ENCODE measurements at regions not wholly inside any gene's neighbourhood (a gene's known extent, or its start where the extent isn't known, plus 50 kb on each side); places are given as distances from the start of the nearest gene placed in this dataset.
"Not testable (repeated sequence)": the region's sequence is repeated elsewhere in the genome, so short reads cannot be mapped to it uniquely, and the experiment has no call there.

GRCh38 chr15:96184297-96184696 is 146.2 kb upstream of the NR2F2 start:
- H3K27ac Mint-ChIP-seq: no peak overlapping the region
- H3K27me3 Mint-ChIP-seq (ENCODE audit: low read depth in 3 of 3): peaks cover 2 to 7% (median 4%) of the 10 kb centered on the region in 3 donors
- no peak for DNase-seq
- H3K4me3 Mint-ChIP-seq: no peak overlapping the region
- H3K4me1 Mint-ChIP-seq: no peaks in the 10 kb centered on the region
- H3K36me3 Mint-ChIP-seq: no peaks in the 10 kb centered on the region
- no peaks in the 10 kb centered on the region for H3K9me3 Mint-ChIP-seq

- H3K4me1 Mint-ChIP-seq: no peaks in the 10 kb centered on the region
- DNase-seq: no peak
- H3K27ac Mint-ChIP-seq: no peak overlapping the region
- H3K36me3 Mint-ChIP-seq: no peaks in the 10 kb centered on the region
- H3K27me3 Mint-ChIP-seq (ENCODE audit: low read depth in 3 of 3): peaks cover 0 to 7% (median 2%) of the 10 kb centered on the region in 3 donors
- no peak overlapping the region for H3K4me3 Mint-ChIP-seq
- H3K9me3 Mint-ChIP-seq: peaks cover 0 to 3% (median 0%) of the 10 kb centered on the region in 6 donors
These were observed 144.4 kb upstream of the NR2F2 start for GRCh38 chr15:96186105-96186504.

- Mint-ChIP-seq H3K9me3 (peaks cover 0 to 3% (median 0%) of the 10 kb centered on the region in 6 donors), H3K4me3 (no peak overlapping the region), H3K36me3 (no peaks in the 10 kb centered on the region), H3K27me3 (ENCODE audit: low read depth in 3 of 3) (peaks cover 2 to 3% (median 2%) of the 10 kb centered on the region in 3 donors), H3K4me1 (no peaks in the 10 kb centered on the region), H3K27ac (no peak overlapping the region)
- DNase-seq: no peak
These were observed 142.9 kb upstream of the NR2F2 start for GRCh38 chr15:96187341-96188305.

- DNase-seq: no peak
- H3K27ac Mint-ChIP-seq: no peak overlapping the region
- peaks cover 0 to 4% (median 0%) of the 10 kb centered on the region in 3 donors for H3K36me3 Mint-ChIP-seq
- H3K4me1 Mint-ChIP-seq: no peaks in the 10 kb centered on the region
- H3K9me3 Mint-ChIP-seq: peaks cover 0 to 14% (median 4%) of the 10 kb centered on the region in 6 donors
- H3K4me3 Mint-ChIP-seq: no peak overlapping the region
- peaks cover 4 to 15% (median 13%) of the 10 kb centered on the region in 3 donors for H3K27me3 Mint-ChIP-seq (ENCODE audit: low read depth in 3 of 3)
These were observed 132.8 kb upstream of the NR2F2 start for GRCh38 chr15:96197721-96198120.

- peaks cover 4 to 17% (median 14%) of the 10 kb centered on the region in 3 donors for H3K27me3 Mint-ChIP-seq (ENCODE audit: low read depth in 3 of 3)
- H3K27ac Mint-ChIP-seq: no peak overlapping the region
- DNase-seq: no peak
- no peaks in the 10 kb centered on the region for H3K4me1 Mint-ChIP-seq
- peaks cover 0 to 4% (median 0%) of the 10 kb centered on the region in 3 donors for H3K36me3 Mint-ChIP-seq
- H3K4me3 Mint-ChIP-seq: no peak overlapping the region
- H3K9me3 Mint-ChIP-seq: peaks cover 0 to 14% (median 4%) of the 10 kb centered on the region in 6 donors
These were observed 131.4 kb upstream of the NR2F2 start for GRCh38 chr15:96199111-96199510.

- H3K4me1 Mint-ChIP-seq: no peaks in the 10 kb centered on the region
- peaks cover 4 to 15% (median 14%) of the 10 kb centered on the region in 3 donors for H3K27me3 Mint-ChIP-seq (ENCODE audit: low read depth in 3 of 3)
- no peak overlapping the region for H3K27ac Mint-ChIP-seq
- H3K4me3 Mint-ChIP-seq: no peak overlapping the region
- no peak for DNase-seq
- peaks cover 0 to 4% (median 0%) of the 10 kb centered on the region in 3 donors for H3K36me3 Mint-ChIP-seq
- H3K9me3 Mint-ChIP-seq: peaks cover 0 to 15% (median 4%) of the 10 kb centered on the region in 6 donors
These were observed 130.0 kb upstream of the NR2F2 start for GRCh38 chr15:96200357-96200967.

GRCh38 chr15:96201696-96202095 is 128.8 kb upstream of the NR2F2 start:
- H3K4me3 Mint-ChIP-seq: no peak overlapping the region
- peaks cover 4 to 14% (median 10%) of the 10 kb centered on the region in 3 donors for H3K27me3 Mint-ChIP-seq (ENCODE audit: low read depth in 3 of 3)
- peaks cover 0 to 4% (median 0%) of the 10 kb centered on the region in 3 donors for H3K36me3 Mint-ChIP-seq
- H3K27ac Mint-ChIP-seq: no peak overlapping the region
- peaks cover 0 to 13% (median 5%) of the 10 kb centered on the region in 6 donors for H3K9me3 Mint-ChIP-seq
- no peak for DNase-seq
- no peaks in the 10 kb centered on the region for H3K4me1 Mint-ChIP-seq

- H3K36me3 Mint-ChIP-seq; DNase-seq; H3K4me3 Mint-ChIP-seq; H3K4me1 Mint-ChIP-seq; H3K27me3 Mint-ChIP-seq (ENCODE audit: low read depth in 3 of 3); H3K27ac Mint-ChIP-seq: not testable (repeated sequence)
- H3K9me3 Mint-ChIP-seq: peaks cover 0 to 12% (median 4%) of the 10 kb centered on the region in 6 donors
These were observed 124.9 kb upstream of the NR2F2 start for GRCh38 chr15:96205588-96205987.

- Mint-ChIP-seq H3K27ac (no peak overlapping the region), H3K4me1 (no peaks in the 10 kb centered on the region), H3K27me3 (ENCODE audit: low read depth in 3 of 3) (peaks cover 2 to 11% (median 6%) of the 10 kb centered on the region in 3 donors), H3K36me3 (no peaks in the 10 kb centered on the region), H3K4me3 (no peak overlapping the region), H3K9me3 (peaks cover 0 to 12% (median 3%) of the 10 kb centered on the region in 6 donors)
- DNase-seq: no peak
These were observed 123.0 kb upstream of the NR2F2 start for GRCh38 chr15:96207377-96208006.

- no peak for DNase-seq
- Mint-ChIP-seq H3K36me3 (no peaks in the 10 kb centered on the region), H3K4me3 (no peak overlapping the region)
These were observed 121.2 kb upstream of the NR2F2 start for GRCh38 chr15:96209285-96209735.

GRCh38 chr15:96213045-96213444 is 117.5 kb upstream of the NR2F2 start:
- H3K9me3 Mint-ChIP-seq: peaks cover 0 to 4% (median 0%) of the 10 kb centered on the region in 6 donors
- H3K4me1 Mint-ChIP-seq: no peaks in the 10 kb centered on the region
- no peak overlapping the region for H3K27ac Mint-ChIP-seq
- H3K4me3 Mint-ChIP-seq: no peak overlapping the region
- H3K36me3 Mint-ChIP-seq: no peaks in the 10 kb centered on the region
- no peak for DNase-seq
- H3K27me3 Mint-ChIP-seq (ENCODE audit: low read depth in 3 of 3): peaks cover 4 to 14% (median 7%) of the 10 kb centered on the region in 3 donors

More at GRCh38 chr15:96209285-96209735, 121.2 kb upstream of the NR2F2 start:
- H3K27ac Mint-ChIP-seq: no peak overlapping the region
- H3K4me1 Mint-ChIP-seq: no peaks in the 10 kb centered on the region
- peaks cover 0 to 12% (median 3%) of the 10 kb centered on the region in 6 donors for H3K9me3 Mint-ChIP-seq
- H3K27me3 Mint-ChIP-seq (ENCODE audit: low read depth in 3 of 3): peaks cover 2 to 13% (median 5%) of the 10 kb centered on the region in 3 donors

- DNase-seq: no peak
- Mint-ChIP-seq H3K36me3 (peaks cover 0 to 2% (median 0%) of the 10 kb centered on the region in 3 donors), H3K27ac (no peak overlapping the region)
These were observed 116.6 kb upstream of the NR2F2 start for GRCh38 chr15:96213896-96214295.

GRCh38 chr15:96216481-96216880 is 114.0 kb upstream of the NR2F2 start:
- not testable (repeated sequence) for H3K27me3 Mint-ChIP-seq (ENCODE audit: low read depth in 3 of 3); H3K9me3 Mint-ChIP-seq; H3K4me3 Mint-ChIP-seq

More at GRCh38 chr15:96213896-96214295, 116.6 kb upstream of the NR2F2 start:
- Mint-ChIP-seq H3K9me3 (peaks cover 0 to 6% (median 0%) of the 10 kb centered on the region in 6 donors), H3K4me3 (no peak overlapping the region), H3K27me3 (ENCODE audit: low read depth in 3 of 3) (peaks cover 5 to 14% (median 7%) of the 10 kb centered on the region in 3 donors), H3K4me1 (no peaks in the 10 kb centered on the region)

More at GRCh38 chr15:96216481-96216880, 114.0 kb upstream of the NR2F2 start:
- H3K4me1 Mint-ChIP-seq, H3K36me3 Mint-ChIP-seq, H3K27ac Mint-ChIP-seq, DNase-seq: not testable (repeated sequence)

Measured in immature natural killer cell (primary cell).